ENCODE measurements at regions not wholly inside any gene's neighbourhood (a gene's known extent, or its start where the extent isn't known, plus 50 kb on each side); places are given as distances from the start of the nearest gene placed in this dataset.
A peak's percentile ranks its signal among the peaks of the same experiment; 100 is the strongest.

DNA sequence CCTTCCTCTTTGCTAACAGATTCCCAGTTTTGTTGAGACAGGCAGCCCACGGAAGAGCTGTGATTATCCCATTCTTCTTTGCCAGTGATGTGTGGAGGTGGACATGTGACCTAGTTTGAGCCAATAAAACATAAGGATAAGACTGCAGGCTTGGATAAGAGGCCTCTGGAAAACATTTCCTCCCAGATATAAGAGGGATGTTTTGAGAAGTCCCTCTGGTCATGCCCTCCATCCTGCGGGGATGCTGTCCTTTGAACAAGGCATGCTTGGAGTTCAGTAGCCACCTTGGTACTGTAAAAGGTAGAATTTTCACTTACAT lies 155.7 kb downstream of the TM2D1 start:
- H3K4me3 ChIP-seq (ENCODE audit: control insufficient read depth, low read depth, low read length): no peak overlapping the region

DNA sequence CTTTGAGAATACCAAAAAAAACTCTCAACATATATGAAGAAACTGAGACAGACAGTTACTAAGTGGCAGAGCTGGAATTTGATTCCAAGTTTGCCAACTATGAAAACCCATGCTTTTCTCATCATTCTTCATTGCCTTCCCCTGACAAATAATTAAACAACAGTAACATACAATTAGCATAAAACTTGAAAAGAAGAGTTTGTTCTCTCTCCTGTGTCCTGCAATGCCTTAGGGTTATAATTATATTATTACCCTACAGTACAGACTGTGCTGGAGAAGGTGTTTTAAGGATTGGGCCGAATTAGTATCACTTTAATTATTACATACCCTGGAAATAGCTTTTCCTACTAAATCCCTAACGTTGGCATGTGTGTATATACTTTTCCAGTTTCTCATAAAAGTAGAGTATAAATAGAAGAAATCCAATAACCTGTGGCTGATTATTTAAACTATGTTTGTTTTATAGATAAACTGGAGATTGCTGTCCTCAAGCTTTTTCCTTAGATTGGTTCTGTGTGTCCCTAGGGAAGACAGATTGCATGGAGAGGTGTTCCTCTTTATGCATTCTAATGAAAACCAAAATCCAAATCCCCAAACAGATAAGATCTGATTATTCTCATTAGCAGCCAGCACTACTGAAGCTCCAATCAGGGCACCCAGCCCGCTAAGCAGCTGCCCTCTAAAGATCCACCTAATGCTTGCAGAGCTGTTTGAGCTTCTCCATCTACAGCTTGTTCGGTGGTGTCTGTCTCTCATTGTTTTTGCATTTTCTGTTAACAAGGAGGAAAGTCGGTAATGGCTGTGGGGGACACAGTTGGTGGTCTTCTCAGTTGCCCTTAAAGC lies 156.3 kb downstream of the TM2D1 start:
- DNase-seq (ENCODE audit: low read depth): no peak
- H3K4me3 ChIP-seq (ENCODE audit: control insufficient read depth, low read depth, low read length): no peak overlapping the region
- TF ChIP-seq, protein P1, sequence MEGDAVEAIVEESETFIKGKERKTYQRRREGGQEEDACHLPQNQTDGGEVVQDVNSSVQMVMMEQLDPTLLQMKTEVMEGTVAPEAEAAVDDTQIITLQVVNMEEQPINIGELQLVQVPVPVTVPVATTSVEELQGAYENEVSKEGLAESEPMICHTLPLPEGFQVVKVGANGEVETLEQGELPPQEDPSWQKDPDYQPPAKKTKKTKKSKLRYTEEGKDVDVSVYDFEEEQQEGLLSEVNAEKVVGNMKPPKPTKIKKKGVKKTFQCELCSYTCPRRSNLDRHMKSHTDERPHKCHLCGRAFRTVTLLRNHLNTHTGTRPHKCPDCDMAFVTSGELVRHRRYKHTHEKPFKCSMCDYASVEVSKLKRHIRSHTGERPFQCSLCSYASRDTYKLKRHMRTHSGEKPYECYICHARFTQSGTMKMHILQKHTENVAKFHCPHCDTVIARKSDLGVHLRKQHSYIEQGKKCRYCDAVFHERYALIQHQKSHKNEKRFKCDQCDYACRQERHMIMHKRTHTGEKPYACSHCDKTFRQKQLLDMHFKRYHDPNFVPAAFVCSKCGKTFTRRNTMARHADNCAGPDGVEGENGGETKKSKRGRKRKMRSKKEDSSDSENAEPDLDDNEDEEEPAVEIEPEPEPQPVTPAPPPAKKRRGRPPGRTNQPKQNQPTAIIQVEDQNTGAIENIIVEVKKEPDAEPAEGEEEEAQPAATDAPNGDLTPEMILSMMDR (IDR thresholded peaks at IDR 0.05; ENCODE audit: control insufficient read depth, insufficient read depth, low read depth, low read length, missing control alignments): no peak

More for the DNA sequence above, 155.7 kb downstream of the TM2D1 start:
- DNase-seq (ENCODE audit: low read depth): no peak
- TF ChIP-seq, protein P1 (IDR thresholded peaks at IDR 0.05; ENCODE audit: control insufficient read depth, insufficient read depth, low read depth, low read length, missing control alignments): no peak

DNA sequence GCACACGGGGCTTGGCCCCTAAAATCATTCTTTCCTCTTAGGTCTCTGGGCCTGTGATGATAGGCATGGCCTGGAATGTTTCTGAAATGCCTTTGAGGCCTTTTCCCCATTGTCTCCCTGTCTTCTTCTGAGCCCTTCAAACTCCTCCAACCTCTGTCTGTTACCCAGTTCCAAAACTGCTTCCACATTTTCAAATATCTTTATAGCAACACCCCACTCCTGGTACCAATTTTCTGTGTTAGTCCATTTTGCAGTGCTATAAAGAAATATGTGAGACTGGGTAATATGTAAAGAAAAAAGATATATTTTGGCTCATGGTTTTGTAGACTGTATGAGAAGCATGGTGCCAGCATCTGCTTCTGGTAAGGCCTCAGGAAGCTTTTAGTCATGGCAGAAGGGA lies 158.8 kb downstream of the TM2D1 start:
- TF ChIP-seq, protein P1 (IDR thresholded peaks at IDR 0.05; ENCODE audit: control insufficient read depth, insufficient read depth, low read depth, low read length, missing control alignments): no peak
- H3K4me3 ChIP-seq (ENCODE audit: control insufficient read depth, low read depth, low read length): no peak overlapping the region
- DNase-seq (ENCODE audit: low read depth): no peak

DNA sequence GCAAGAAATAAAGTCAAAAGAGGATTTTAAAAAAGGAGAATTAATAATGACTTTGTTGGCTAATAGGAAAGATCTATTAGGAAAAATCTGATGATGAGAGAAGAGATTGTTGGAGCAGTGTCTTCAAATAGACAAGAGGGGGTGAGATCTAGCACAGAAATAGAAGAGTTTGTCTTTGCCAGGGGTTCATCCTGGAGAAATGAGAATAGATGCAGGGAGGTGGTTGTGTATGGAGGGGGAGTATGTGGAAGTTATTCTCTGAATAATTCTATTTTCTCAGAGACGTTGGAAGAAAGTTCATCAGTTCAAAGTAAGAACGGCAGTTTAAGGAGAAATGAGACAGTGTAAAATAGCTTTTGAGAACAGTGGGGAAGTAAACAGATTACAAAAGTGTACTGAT lies 161.3 kb downstream of the TM2D1 start:
- no peak for DNase-seq (ENCODE audit: low read depth)
- H3K4me3 ChIP-seq (ENCODE audit: control insufficient read depth, low read depth, low read length): no peak overlapping the region
- TF ChIP-seq, protein P1 (IDR thresholded peaks at IDR 0.05; ENCODE audit: control insufficient read depth, insufficient read depth, low read depth, low read length, missing control alignments): no peak

DNA sequence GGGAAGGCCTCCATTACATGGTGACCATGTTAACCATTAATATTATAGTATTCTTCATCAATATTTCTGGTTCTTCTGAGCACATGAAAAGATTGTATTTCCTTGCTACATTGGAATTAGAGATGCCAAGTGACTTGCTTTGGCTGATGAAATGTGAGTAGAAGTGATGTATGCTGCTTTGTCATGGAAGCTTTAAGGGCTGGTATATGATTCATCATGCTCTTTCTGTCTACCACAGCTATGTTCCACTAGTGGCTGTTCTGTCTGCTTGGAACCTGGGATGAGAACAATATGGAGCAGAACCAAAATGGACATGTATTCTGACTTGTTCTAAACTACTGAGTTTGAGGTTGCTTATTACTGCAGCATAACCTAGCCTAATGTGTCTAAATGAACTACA lies 163.3 kb downstream of the TM2D1 start:
- peak; percentile 17 for DNase-seq (ENCODE audit: low read depth)
- TF ChIP-seq, protein P1 (IDR thresholded peaks at IDR 0.05; ENCODE audit: control insufficient read depth, insufficient read depth, low read depth, low read length, missing control alignments): no peak
- no peak overlapping the region for H3K4me3 ChIP-seq (ENCODE audit: control insufficient read depth, low read depth, low read length)

DNA sequence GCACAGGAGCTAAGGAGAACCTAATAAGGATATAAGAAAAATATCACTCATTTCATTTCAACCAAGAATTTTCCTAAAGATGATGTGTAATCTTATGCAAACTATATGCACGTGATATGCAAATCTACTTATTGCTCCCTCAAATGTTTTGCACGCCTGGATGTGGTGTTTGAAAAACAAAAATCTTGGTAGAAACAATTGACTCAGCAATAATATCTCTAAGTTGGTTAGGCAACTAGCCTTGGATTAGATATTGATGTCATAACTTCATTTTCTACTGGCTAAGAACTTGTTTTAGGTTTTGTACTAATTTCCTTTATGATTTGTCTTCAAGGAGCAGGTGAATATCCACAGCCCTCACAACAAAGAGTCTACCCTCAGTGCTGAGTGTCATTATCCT lies 164.6 kb downstream of the TM2D1 start:
- TF ChIP-seq, protein P1 (IDR thresholded peaks at IDR 0.05; ENCODE audit: control insufficient read depth, insufficient read depth, low read depth, low read length, missing control alignments): no peak
- DNase-seq (ENCODE audit: low read depth): no peak
- H3K4me3 ChIP-seq (ENCODE audit: control insufficient read depth, low read depth, low read length): no peak overlapping the region

All from AG09309 (cell line).